Mesothelial cell of epicardium (in vitro differentiated cells): ENCODE measurements at regions not wholly inside any gene's neighbourhood (a gene's known extent, or its start where the extent isn't known, plus 50 kb on each side); places are given as distances from the start of the nearest gene placed in this dataset.

Experiments
- DNase-seq, 2 experiments: peaks; one replicate each; pipeline ENCODE4 v3.0.0; 2021; ENCODE audit warnings: low spot score in 2 of 2; ENCODE audit not compliant: unreplicated experiment in 2 of 2
- H3K27ac Mint-ChIP-seq: 2 replicates; pipeline ENCODE4 v1.8.0; 2021; ENCODE audit warnings: mixed read lengths
- H3K27me3 Mint-ChIP-seq: 2 replicates; pipeline ENCODE4 v1.8.0; 2021; ENCODE audit warnings: low read depth, mixed read lengths
- H3K36me3 Mint-ChIP-seq: 2 replicates; pipeline ENCODE4 v1.8.0; 2021; ENCODE audit warnings: mixed read lengths
- H3K4me1 Mint-ChIP-seq: 2 replicates; pipeline ENCODE4 v1.8.0; 2021; ENCODE audit warnings: mixed read lengths
- H3K4me3 Mint-ChIP-seq: 2 replicates; pipeline ENCODE4 v1.8.0; 2021; ENCODE audit warnings: mild to moderate bottlenecking, moderate library complexity, mixed read lengths
- H3K9me3 Mint-ChIP-seq: 2 replicates; pipeline ENCODE4 v1.8.0; 2021; ENCODE audit warnings: mixed read lengths
- TF ChIP-seq, protein P1 (sequence below): fragments of 200-600 bp; sonication (generic); IDR thresholded peaks from one replicate; pipeline ENCODE4 v1.5.0; 2021; ENCODE audit warnings: antibody characterized with exemption; ENCODE audit not compliant: unreplicated experiment

DNA sequence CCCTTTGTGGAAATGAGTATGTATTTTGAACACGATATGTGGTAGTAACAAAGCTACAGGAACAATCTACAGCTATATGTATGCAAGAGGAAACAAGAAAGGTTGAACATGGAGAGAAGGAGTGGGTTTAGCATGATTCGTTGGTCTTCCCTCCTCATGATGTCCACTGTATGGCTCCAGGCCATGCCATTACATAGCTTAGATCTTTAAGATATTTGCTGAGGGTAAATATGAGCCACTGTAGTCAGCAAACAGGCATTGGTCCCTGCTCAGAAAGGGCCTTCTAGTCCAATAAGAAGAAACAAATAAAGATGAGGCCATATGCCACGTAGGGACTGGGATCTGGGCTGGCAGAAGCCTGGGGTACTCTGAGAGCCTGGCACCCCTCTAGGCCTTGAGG is 543.2 kb upstream of the SGCD start:
- Mint-ChIP-seq H3K4me3 (no peak overlapping the region), H3K27ac (no peak overlapping the region), H3K36me3 (no peaks in the 10 kb centered on the region), H3K4me1 (no peaks in the 10 kb centered on the region), H3K27me3 (peaks cover 9% of the 10 kb centered on the region), H3K9me3 (no peaks in the 10 kb centered on the region)
- no peak for DNase-seq
- TF ChIP-seq, protein P1, sequence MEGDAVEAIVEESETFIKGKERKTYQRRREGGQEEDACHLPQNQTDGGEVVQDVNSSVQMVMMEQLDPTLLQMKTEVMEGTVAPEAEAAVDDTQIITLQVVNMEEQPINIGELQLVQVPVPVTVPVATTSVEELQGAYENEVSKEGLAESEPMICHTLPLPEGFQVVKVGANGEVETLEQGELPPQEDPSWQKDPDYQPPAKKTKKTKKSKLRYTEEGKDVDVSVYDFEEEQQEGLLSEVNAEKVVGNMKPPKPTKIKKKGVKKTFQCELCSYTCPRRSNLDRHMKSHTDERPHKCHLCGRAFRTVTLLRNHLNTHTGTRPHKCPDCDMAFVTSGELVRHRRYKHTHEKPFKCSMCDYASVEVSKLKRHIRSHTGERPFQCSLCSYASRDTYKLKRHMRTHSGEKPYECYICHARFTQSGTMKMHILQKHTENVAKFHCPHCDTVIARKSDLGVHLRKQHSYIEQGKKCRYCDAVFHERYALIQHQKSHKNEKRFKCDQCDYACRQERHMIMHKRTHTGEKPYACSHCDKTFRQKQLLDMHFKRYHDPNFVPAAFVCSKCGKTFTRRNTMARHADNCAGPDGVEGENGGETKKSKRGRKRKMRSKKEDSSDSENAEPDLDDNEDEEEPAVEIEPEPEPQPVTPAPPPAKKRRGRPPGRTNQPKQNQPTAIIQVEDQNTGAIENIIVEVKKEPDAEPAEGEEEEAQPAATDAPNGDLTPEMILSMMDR, result no peak

DNA sequence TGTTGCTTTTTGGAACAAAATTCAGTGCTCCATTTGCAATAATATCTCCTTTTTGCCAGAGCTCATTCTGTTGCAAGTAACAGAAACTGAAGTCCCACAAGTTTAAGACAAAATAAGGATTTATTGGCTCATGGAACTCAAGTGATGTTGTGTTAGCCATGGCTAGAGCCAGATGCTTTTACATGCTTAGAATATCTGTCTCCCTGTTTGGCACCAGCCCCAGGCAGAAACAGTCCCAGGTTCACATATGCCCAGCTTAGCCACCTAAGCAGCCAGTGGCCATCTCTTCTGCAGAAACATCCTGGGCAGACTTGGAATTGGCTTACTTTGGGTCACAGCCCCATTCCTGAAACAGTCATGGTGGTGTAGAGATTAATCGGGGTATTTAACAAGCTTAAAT is 540.9 kb upstream of the SGCD start:
- Mint-ChIP-seq H3K9me3 (peaks cover 4% of the 10 kb centered on the region), H3K27me3 (peaks cover 6% of the 10 kb centered on the region), H3K4me3 (no peak overlapping the region), H3K4me1 (no peaks in the 10 kb centered on the region), H3K27ac (no peak overlapping the region), H3K36me3 (no peaks in the 10 kb centered on the region)
- DNase-seq, result no peak
- TF ChIP-seq, protein P1, result no peak

DNA sequence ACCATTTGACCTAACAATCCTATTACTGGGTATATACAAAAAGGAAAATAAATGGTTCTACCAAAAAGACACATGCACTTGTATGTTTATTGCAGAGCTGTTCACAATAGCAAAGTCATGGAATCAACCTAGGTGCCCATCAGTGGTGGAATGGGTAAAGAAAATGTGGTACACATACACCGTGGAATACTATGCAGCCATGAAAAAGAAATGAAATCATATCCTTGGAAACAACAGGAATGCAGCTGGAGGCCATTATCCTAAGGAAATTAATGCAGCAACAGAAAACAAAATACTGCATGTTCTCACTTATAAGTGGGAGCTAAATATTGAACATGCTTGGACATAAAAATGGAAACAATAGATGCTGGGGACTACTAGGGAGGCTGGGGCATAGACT is 534.1 kb upstream of the SGCD start:
- peaks cover 3% of the 10 kb centered on the region for H3K36me3 Mint-ChIP-seq
- H3K4me3 Mint-ChIP-seq, result no peak overlapping the region

GRCh38 chr5:155794795-155795194 is 532.2 kb upstream of the SGCD start:
- TF ChIP-seq, protein P1, result no peak
- no peaks in the 10 kb centered on the region for H3K27me3 Mint-ChIP-seq
- peaks cover 3% of the 10 kb centered on the region for H3K36me3 Mint-ChIP-seq
- no peak overlapping the region for H3K27ac Mint-ChIP-seq
- no peak overlapping the region for H3K4me3 Mint-ChIP-seq
- peaks cover 50% of the 10 kb centered on the region for H3K9me3 Mint-ChIP-seq
- DNase-seq, result no peak
- no peaks in the 10 kb centered on the region for H3K4me1 Mint-ChIP-seq

More for the DNA sequence above, 534.1 kb upstream of the SGCD start:
- Mint-ChIP-seq H3K27me3 (peaks cover 2% of the 10 kb centered on the region), H3K4me1 (no peaks in the 10 kb centered on the region), H3K27ac (no peak overlapping the region), H3K9me3 (peaks cover 46% of the 10 kb centered on the region)
- no peak for DNase-seq
- TF ChIP-seq, protein P1, result no peak

DNA sequence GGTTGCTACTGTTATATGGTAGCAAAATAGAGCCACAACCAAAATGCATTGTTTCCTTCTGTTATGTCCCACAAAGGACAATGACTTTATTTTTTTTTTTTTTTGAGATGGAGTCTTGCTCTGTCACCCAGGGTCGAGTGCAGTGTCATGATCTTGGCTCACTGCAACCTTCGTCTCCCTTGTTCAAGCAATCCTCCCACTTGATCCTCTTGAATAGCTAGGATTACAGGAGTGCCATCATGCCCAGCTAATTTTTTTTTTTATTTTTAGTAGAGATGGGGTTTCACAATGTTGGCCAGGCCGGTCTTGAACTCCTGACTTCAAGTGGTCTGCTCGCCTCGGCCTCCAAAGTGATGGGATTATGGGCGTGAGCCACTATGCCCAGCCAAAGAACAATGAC is 527.7 kb upstream of the SGCD start:
- peaks cover 16% of the 10 kb centered on the region for H3K27me3 Mint-ChIP-seq
- H3K27ac Mint-ChIP-seq, result no peak overlapping the region
- no peak overlapping the region for H3K4me3 Mint-ChIP-seq
- TF ChIP-seq, protein P1, result no peak
- H3K4me1 Mint-ChIP-seq, result no peaks in the 10 kb centered on the region
- DNase-seq, result no peak
- H3K9me3 Mint-ChIP-seq, result peaks cover 27% of the 10 kb centered on the region
- H3K36me3 Mint-ChIP-seq, result no peaks in the 10 kb centered on the region

GRCh38 chr5:155807884-155808576 is 518.9 kb upstream of the SGCD start:
- Mint-ChIP-seq H3K27me3 (peaks cover 29% of the 10 kb centered on the region), H3K36me3 (no peaks in the 10 kb centered on the region), H3K4me1 (peaks cover 1% of the 10 kb centered on the region), H3K9me3 (no peaks in the 10 kb centered on the region), H3K27ac (no peak overlapping the region), H3K4me3 (no peak overlapping the region)
- DNase-seq, result no peak
- TF ChIP-seq, protein P1, result no peak
